Adrenal gland (tissue), 5 donors: ENCODE measurements at regions not wholly inside any gene's neighbourhood (a gene's known extent, or its start where the extent isn't known, plus 50 kb on each side); places are given as distances from the start of the nearest gene placed in this dataset.

Source experiments
- CTCF ChIP-seq, 6 experiments: fragments of 450-650 bp in 4 of 6; fragments of 200-600 bp in 2 of 6; sonication (generic) in 1 of 6; IDR thresholded peaks; 1 replicate in 5 of 6; 2 replicates in 1 of 6; pipeline versions ENCODE4 v1.5.1 to v1.8.0; 2016 to 2021; ENCODE audit warnings: antibody characterized with exemption in 6 of 6, mild to moderate bottlenecking in 2 of 6, moderate library complexity in 1 of 6
- POLR2A ChIP-seq, 2 donors: fragments of 450-650 bp; IDR thresholded peaks; one replicate each; pipeline ENCODE4 v1.6.1; 2017; ENCODE audit warnings: antibody characterized with exemption in 2 of 2, mild to moderate bottlenecking in 2 of 2, moderate library complexity in 1 of 2
- donor health status: DM: no; HTN: no; CAD: no.

DNA sequence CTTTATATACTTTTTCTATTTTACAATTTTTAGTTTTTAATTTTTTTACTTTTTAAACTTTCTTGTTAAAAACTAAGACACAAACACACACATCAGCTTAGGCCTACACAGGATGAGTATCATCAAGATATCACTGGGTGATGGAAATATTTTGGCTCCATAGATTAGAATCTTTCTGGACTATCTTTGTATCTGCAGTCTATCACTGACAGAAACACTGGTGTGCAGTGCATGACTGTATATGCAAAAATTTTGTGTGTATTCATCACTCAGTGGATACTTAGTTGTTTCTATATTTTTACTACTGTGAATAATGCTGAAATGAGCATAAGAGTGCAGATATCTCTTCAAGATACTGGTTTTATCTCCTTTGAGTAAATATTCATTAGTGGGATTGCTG, 68.0 kb upstream of the GPC6 start:
- no peak for TF ChIP-seq CTCF (IDR thresholded peaks at IDR 0.05)
- no peak for TF ChIP-seq POLR2A (IDR thresholded peaks at IDR 0.05)
